ENCODE measurements at regions not wholly inside any gene's neighbourhood (a gene's known extent, or its start where the extent isn't known, plus 50 kb on each side); places are given as distances from the start of the nearest gene placed in this dataset.

DNA sequence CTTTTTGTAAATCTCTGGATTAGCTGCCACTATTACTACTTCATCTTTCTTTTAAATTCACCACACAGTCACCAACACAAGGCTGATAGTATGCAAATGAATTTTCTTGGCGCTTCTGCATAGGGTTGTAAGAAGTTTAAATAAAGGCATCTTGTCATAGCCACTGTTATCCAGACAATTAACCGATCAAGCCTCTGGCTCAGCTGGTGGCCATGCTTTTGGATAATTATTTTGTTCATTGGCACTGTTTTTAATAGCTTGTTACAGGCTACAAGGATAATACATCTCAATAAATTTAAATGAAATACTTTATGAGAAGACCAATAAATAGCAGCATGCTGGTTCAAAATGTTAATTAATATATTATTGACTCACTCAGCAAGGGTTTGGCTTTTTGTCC, 1261.0 kb downstream of the FAM181B start:
- TF ChIP-seq POLR2A (IDR thresholded peaks at IDR 0.05), result no peak
- TF ChIP-seq, protein P1, sequence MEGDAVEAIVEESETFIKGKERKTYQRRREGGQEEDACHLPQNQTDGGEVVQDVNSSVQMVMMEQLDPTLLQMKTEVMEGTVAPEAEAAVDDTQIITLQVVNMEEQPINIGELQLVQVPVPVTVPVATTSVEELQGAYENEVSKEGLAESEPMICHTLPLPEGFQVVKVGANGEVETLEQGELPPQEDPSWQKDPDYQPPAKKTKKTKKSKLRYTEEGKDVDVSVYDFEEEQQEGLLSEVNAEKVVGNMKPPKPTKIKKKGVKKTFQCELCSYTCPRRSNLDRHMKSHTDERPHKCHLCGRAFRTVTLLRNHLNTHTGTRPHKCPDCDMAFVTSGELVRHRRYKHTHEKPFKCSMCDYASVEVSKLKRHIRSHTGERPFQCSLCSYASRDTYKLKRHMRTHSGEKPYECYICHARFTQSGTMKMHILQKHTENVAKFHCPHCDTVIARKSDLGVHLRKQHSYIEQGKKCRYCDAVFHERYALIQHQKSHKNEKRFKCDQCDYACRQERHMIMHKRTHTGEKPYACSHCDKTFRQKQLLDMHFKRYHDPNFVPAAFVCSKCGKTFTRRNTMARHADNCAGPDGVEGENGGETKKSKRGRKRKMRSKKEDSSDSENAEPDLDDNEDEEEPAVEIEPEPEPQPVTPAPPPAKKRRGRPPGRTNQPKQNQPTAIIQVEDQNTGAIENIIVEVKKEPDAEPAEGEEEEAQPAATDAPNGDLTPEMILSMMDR (IDR thresholded peaks at IDR 0.05), result no peak
